HepG2 (cell line): ENCODE measurements at regions not wholly inside any gene's neighbourhood (a gene's known extent, or its start where the extent isn't known, plus 50 kb on each side); places are given as distances from the start of the nearest gene placed in this dataset.

Experiments used
- CHD2 ChIP-seq: IDR thresholded peaks from 2 replicates; pipeline ENCODE4 v1.6.1; 2011; ENCODE audit warnings: low read depth, low read length, improper control_type of control experiment
- CTCF ChIP-seq: sonication (generic); formaldehyde crosslinking; IDR thresholded peaks from 2 replicates; pipeline ENCODE4 v1.5.0; 2020; ENCODE audit warnings: mild to moderate bottlenecking, missing genetic modification reagents, moderate library complexity
- NR2F2 ChIP-seq: IDR thresholded peaks from 2 replicates; pipeline ENCODE4 v1.6.1; 2012; ENCODE audit warnings: low read depth, inconsistent platforms, borderline replicate concordance

GRCh38 chr1:209029737-209030136 lies 553.8 kb upstream of the CAMK1G start:
- no peak for TF ChIP-seq CTCF (CRISPR knock-in tag)
- no peak for TF ChIP-seq NR2F2
- no peak for TF ChIP-seq CHD2
